ENCODE measurements at regions not wholly inside any gene's neighbourhood (a gene's known extent, or its start where the extent isn't known, plus 50 kb on each side); places are given as distances from the start of the nearest gene placed in this dataset.

DNA sequence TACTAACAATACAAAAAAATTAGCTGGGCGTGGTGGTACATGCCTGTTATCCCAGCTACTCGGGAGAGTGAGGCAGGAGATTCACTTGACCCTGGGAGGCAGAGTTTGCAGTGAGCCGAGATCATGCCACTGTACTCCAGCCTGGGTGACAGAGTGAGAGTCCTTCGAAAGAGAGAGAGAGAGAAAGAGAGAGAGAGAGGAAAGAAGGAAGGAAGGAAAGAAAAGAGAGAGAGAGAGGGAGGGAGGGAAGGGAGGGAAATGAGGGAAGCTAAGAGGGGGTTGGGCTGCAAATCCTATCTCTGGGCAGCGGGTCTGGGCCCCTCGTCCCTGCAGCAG, 59.9 kb upstream of the TFRC start:
- no peak for TF ChIP-seq POLR2A (conservative IDR thresholded peaks at IDR 0.05)
- no peak for TF ChIP-seq MAFG (tag; conservative IDR thresholded peaks at IDR 0.05)
- TF ChIP-seq SP1 (CRISPR knock-in tag; IDR thresholded peaks at IDR 0.05), result no peak
- no peak for TF ChIP-seq SRSF3 (IDR thresholded peaks at IDR 0.05; ENCODE audit: insufficient read depth, low read length)
- no peak for TF ChIP-seq SMARCB1 (IDR thresholded peaks at IDR 0.05; ENCODE audit: insufficient read length, low read depth)
- TF ChIP-seq ZNF263 (CRISPR knock-in tag; IDR thresholded peaks at IDR 0.05; ENCODE audit: borderline replicate concordance), result no peak
- no peak; the same call in 1 of the 2 replicates for TF ChIP-seq ZKSCAN8 (CRISPR knock-in tag; IDR thresholded peaks at IDR 0.05)
- TF ChIP-seq ZNF140 (CRISPR knock-in tag; IDR thresholded peaks at IDR 0.05), result no peak
- no peak for TF ChIP-seq LEF1 (IDR thresholded peaks at IDR 0.05)
- TF ChIP-seq E2F1 (CRISPR knock-in tag; IDR thresholded peaks at IDR 0.05), result no peak
- no peak for TF ChIP-seq TBL1XR1 (IDR thresholded peaks at IDR 0.05; ENCODE audit: low read length in 2 of 2)
- no peak for TF ChIP-seq TCF3 (CRISPR knock-in tag; IDR thresholded peaks at IDR 0.05)

Data from K562 (cell line).